RWPE2 (cell line): ENCODE measurements at regions not wholly inside any gene's neighbourhood (a gene's known extent, or its start where the extent isn't known, plus 50 kb on each side); places are given as distances from the start of the nearest gene placed in this dataset.

Source experiments
- ATAC-seq: fragments of 200-7000 bp; cut with Tn5 transposase; 3 replicates; pipeline ENCODE4 v1.9.1; 2021; ENCODE audit warnings: low read depth
- DNase-seq: peaks from one replicate; pipeline ENCODE4 v3.0.0-alpha.2; 2020; ENCODE audit warnings: low spot score
- H3K27ac ChIP-seq: fragments of 450-650 bp; 2 replicates; pipeline ENCODE4 v1.5.1; 2017; ENCODE audit warnings: mild to moderate bottlenecking; ENCODE audit not compliant: poor library complexity, severe bottlenecking
- H3K27me3 ChIP-seq: fragments of 250-450 bp; sonication (Bioruptor Pico); 2 replicates; pipeline ENCODE4 v1.5.1; 2021; ENCODE audit warnings: mild to moderate bottlenecking, moderate library complexity; ENCODE audit not compliant: insufficient read depth, poor library complexity, severe bottlenecking
- H3K36me3 ChIP-seq: fragments of 250-450 bp; sonication (Bioruptor Pico); 2 replicates; pipeline ENCODE4 v1.5.1; 2020; ENCODE audit warnings: low read depth, mild to moderate bottlenecking, moderate library complexity
- H3K4me1 ChIP-seq: fragments of 250-450 bp; sonication (Bioruptor Pico); 2 replicates; pipeline ENCODE4 v1.5.1; 2021; ENCODE audit warnings: mild to moderate bottlenecking, moderate library complexity; ENCODE audit not compliant: insufficient read depth, poor library complexity, severe bottlenecking
- H3K4me3 ChIP-seq: fragments of 250-450 bp; sonication (Bioruptor Pico); 2 replicates; pipeline ENCODE4 v1.5.1; 2021; ENCODE audit warnings: mild to moderate bottlenecking, moderate library complexity; ENCODE audit not compliant: severe bottlenecking
- H3K9me3 ChIP-seq: fragments of 250-450 bp; sonication (Bioruptor Pico); 2 replicates; pipeline ENCODE4 v1.5.1; 2021; ENCODE audit warnings: mild to moderate bottlenecking, moderate library complexity; ENCODE audit not compliant: severe bottlenecking
- CTCF ChIP-seq: fragments of 450-650 bp; IDR thresholded peaks from one replicate; pipeline ENCODE4 v1.5.1; 2017; ENCODE audit warnings: mild to moderate bottlenecking, moderate library complexity; ENCODE audit not compliant: poor library complexity, severe bottlenecking

- H3K9me3 ChIP-seq, result no peaks in the 10 kb centered on the region
- H3K4me3 ChIP-seq, result no peak overlapping the region
- no peaks in the 10 kb centered on the region for H3K4me1 ChIP-seq
- H3K36me3 ChIP-seq, result no peaks in the 10 kb centered on the region
- H3K27ac ChIP-seq, result no peak overlapping the region
- no peaks in the 10 kb centered on the region for H3K27me3 ChIP-seq
- DNase-seq (no peak), ATAC-seq (no peak)
- TF ChIP-seq CTCF, result no peak
Observed at GRCh38 chr20:24762791-24763350, 186.2 kb upstream of the CST7 start.

DNA sequence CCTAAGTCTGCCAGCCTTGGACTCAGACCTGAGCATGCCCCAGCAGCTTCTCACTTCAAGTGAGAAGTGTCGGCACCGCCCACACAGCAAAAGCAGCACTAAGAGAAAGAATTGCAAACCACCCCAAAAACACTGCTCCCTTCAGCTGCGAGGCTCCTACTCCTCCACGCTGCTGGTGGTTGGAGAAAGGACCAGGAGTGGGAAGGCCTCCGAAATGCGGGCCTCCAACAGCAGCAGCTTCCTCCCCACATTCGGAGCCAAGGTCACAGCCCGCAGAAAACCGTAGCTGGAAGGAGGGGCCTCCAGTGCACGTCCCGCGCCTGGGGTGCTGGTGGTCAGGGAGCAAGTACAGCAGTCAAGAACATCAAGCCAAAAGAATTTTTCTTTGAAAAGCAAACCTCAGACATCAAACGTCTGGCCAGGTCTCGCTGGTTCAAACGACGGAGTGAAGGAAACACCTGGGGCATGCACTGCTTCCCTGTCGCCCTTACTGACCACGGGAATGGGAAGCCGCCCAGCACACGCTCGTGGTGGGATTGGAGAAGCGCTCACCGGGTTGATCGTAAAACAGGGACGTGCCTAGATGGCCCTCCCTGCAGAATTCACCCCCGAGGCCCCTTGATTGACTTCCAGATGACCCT, 185.6 kb upstream of the CST7 start:
- Histone ChIP-seq H3K9me3 (no peaks in the 10 kb centered on the region), H3K27me3 (no peaks in the 10 kb centered on the region), H3K4me1 (no peaks in the 10 kb centered on the region), H3K36me3 (no peaks in the 10 kb centered on the region), H3K4me3 (no peak overlapping the region), H3K27ac (no peak overlapping the region)
- ATAC-seq (no peak), DNase-seq (no peak)
- no peak for TF ChIP-seq CTCF

DNA sequence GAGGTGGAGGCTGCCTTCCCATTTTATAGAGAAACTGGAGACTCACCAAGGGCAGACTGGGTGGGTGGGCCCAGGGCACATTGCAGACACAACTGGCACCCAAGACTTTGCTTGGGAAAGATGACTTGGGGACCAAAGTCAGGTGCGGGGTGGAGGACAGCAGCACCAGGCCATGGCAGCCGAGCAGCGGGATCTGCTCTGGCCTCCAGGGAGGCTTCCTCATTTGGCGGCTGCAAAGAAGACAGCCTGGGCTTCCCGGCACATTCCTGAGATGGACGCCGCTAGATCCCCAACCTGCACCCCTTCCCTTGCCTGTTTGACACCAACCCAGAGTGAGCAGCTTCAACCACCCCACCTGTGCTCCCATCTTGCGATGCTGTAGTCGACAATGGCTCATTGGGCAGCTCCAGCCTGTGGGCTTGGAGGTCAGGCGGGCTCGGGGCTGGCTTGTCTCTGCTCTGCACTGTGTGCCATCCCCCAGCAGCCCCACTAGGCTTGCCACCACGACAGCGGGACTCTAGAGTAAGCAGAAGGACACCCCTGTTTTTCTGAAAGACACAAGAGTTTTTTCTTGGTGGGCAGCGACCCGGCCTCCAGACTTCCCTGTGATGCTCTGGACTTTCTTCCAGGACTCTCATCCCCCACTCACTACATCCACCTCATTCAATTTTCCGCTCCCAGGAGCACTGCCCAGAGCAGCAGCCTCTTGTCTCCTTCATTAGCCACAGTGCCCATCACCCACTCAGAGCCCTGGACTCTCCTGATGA, 184.9 kb upstream of the CST7 start:
- TF ChIP-seq CTCF, result no peak
- no peak overlapping the region for H3K27ac ChIP-seq
- no peaks in the 10 kb centered on the region for H3K27me3 ChIP-seq
- H3K9me3 ChIP-seq, result no peaks in the 10 kb centered on the region
- DNase-seq, result no peak
- no peaks in the 10 kb centered on the region for H3K36me3 ChIP-seq
- no peak for ATAC-seq
- H3K4me3 ChIP-seq, result no peak overlapping the region
- no peaks in the 10 kb centered on the region for H3K4me1 ChIP-seq

GRCh38 chr20:24764794-24765202, 184.3 kb upstream of the CST7 start:
- no peaks in the 10 kb centered on the region for H3K4me1 ChIP-seq
- H3K9me3 ChIP-seq, result no peaks in the 10 kb centered on the region
- no peaks in the 10 kb centered on the region for H3K27me3 ChIP-seq
- H3K36me3 ChIP-seq, result no peaks in the 10 kb centered on the region
- no peak for TF ChIP-seq CTCF
- DNase-seq (no peak), ATAC-seq (no peak)
- H3K27ac ChIP-seq, result no peak overlapping the region
- H3K4me3 ChIP-seq, result no peak overlapping the region
